DMS 273 (cell line): ENCODE measurements at regions not wholly inside any gene's neighbourhood (a gene's known extent, or its start where the extent isn't known, plus 50 kb on each side); places are given as distances from the start of the nearest gene placed in this dataset.
"Not testable (repeated sequence)": the region's sequence is repeated elsewhere in the genome, so short reads cannot be mapped to it uniquely, and the experiment has no call there.

ENCODE experiments used
- DNase-seq: peaks from one replicate; lab custom pipeline; 2025; ENCODE audit not compliant: unreplicated experiment; lab: John Stamatoyannopoulos, UW

GRCh38 chr14:97129639-97130038 lies 332.5 kb downstream of the VRK1 start:
- no peak for DNase-seq

- DNase-seq = not testable (repeated sequence)
Measured at GRCh38 chr14:97135847-97136246, 338.7 kb downstream of the VRK1 start.

GRCh38 chr14:97137705-97138104 lies 340.5 kb downstream of the VRK1 start:
- no peak for DNase-seq

GRCh38 chr14:97138801-97139200 lies 341.6 kb downstream of the VRK1 start:
- peak; percentile 4 for DNase-seq

- no peak for DNase-seq
Measured at GRCh38 chr14:97143011-97143410, 345.8 kb downstream of the VRK1 start.

GRCh38 chr14:97143456-97143855 lies 346.3 kb downstream of the VRK1 start:
- DNase-seq = no peak

- DNase-seq = not testable (repeated sequence)
Measured at GRCh38 chr14:97148021-97148420, 350.8 kb downstream of the VRK1 start.

- DNase-seq = no peak
Measured at GRCh38 chr14:97149775-97150174, 352.6 kb downstream of the VRK1 start.

GRCh38 chr14:97153527-97153926 lies 356.3 kb downstream of the VRK1 start:
- DNase-seq = no peak

- DNase-seq = no peak
Measured at GRCh38 chr14:97155320-97155719, 358.1 kb downstream of the VRK1 start.

- DNase-seq = no peak
Measured at GRCh38 chr14:97155814-97156213, 358.6 kb downstream of the VRK1 start.

GRCh38 chr14:97156705-97157104 lies 359.5 kb downstream of the VRK1 start:
- no peak for DNase-seq

GRCh38 chr14:97158102-97158501 lies 360.9 kb downstream of the VRK1 start:
- DNase-seq = no peak

GRCh38 chr14:97159124-97159523 lies 361.9 kb downstream of the VRK1 start:
- DNase-seq = no peak

GRCh38 chr14:97162621-97163020 lies 365.4 kb downstream of the VRK1 start:
- no peak for DNase-seq

- no peak for DNase-seq
Measured at GRCh38 chr14:97164021-97164420, 366.8 kb downstream of the VRK1 start.

GRCh38 chr14:97166497-97166896 lies 369.3 kb downstream of the VRK1 start:
- DNase-seq = no peak

- DNase-seq = not testable (repeated sequence)
Measured at GRCh38 chr14:97167577-97167976, 370.4 kb downstream of the VRK1 start.

- no peak for DNase-seq
Measured at GRCh38 chr14:97172644-97173043, 375.5 kb downstream of the VRK1 start.

GRCh38 chr14:97177016-97177415 lies 379.8 kb downstream of the VRK1 start:
- peak; percentile 56 for DNase-seq

- DNase-seq = no peak
Measured at GRCh38 chr14:97177635-97178034, 380.5 kb downstream of the VRK1 start.

- no peak for DNase-seq
Measured at GRCh38 chr14:97178781-97179180, 381.6 kb downstream of the VRK1 start.

GRCh38 chr14:97179573-97179972 lies 382.4 kb downstream of the VRK1 start:
- no peak for DNase-seq
